HFF-Myc (cell line): ENCODE measurements at regions not wholly inside any gene's neighbourhood (a gene's known extent, or its start where the extent isn't known, plus 50 kb on each side); places are given as distances from the start of the nearest gene placed in this dataset.

Source experiments
- DNase-seq: peaks from one replicate; pipeline ENCODE4 v3.0.0-alpha.2; 2011; ENCODE audit warnings: low read depth; ENCODE audit errors: extremely low read depth
- H3K4me3 ChIP-seq: replicated peaks from 2 replicates; pipeline ENCODE4 v1.5.1; 2011; ENCODE audit warnings: low read depth, mild to moderate bottlenecking, control low read depth, low read length
- CTCF ChIP-seq: IDR thresholded peaks from 2 replicates; pipeline ENCODE4 v1.5.1; 2012; ENCODE audit warnings: mild to moderate bottlenecking, low read depth, low read length, control low read depth; ENCODE audit errors: missing control alignments

GRCh38 chr6:159358562-159358961 is 189.4 kb downstream of the FNDC1 start:
- no peak for DNase-seq
- TF ChIP-seq CTCF: no peak
- H3K4me3 ChIP-seq: no peak overlapping the region

DNA sequence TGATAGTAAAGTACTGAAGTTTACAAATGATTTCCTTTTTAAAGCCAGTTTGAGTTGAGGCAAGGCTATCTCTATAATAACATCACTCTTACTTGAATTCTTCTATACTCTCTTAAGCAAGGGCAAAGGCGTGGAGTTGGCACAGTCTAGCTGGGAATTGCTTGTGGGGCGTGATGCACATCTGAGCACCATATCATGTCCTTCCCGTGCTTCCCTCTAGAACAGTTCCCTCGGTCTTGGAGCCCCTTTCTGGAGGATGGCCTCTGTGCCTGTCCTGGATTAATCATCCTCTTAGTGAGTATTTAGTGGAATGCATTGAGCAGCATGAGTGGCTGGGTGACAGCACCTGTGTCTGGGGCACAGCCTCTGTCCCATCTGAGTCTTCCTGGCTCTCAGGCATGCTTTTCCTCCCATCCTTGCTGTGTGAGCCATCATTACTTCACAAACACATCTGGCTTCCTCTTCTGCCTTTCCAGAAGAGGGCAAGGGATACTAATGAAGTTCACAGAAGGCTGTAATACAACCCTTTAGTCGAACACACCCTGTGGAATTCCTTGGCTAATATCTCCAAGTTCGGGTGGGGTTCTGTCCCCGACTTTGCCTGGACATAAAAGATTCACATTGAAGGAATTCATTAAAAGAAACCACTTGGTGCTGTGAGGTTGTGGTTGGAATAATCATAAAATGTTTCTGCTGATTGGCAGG is 188.2 kb downstream of the FNDC1 start:
- H3K4me3 ChIP-seq: no peak overlapping the region
- DNase-seq: no peak
- no peak for TF ChIP-seq CTCF

DNA sequence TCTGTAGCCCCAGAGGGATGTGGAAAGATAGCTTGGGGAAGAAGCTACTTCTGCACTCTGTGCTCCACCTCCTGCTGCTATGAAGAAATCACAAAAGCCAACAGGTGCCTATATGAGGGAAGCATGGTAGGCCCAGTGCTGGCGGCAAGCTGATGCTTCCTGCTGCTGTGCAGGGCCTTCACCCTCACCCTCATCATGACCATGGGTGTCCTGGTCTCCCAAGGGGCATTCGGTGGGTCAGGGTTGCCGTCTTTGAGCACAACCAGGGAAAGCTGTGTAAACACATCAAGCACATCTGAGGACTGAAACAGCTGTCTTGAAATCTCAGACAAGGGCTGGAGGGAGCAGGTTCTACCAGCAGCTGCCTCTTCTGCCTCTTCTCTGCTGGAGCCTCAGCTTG is 184.0 kb downstream of the FNDC1 start:
- no peak overlapping the region for H3K4me3 ChIP-seq
- DNase-seq: no peak
- no peak for TF ChIP-seq CTCF

DNA sequence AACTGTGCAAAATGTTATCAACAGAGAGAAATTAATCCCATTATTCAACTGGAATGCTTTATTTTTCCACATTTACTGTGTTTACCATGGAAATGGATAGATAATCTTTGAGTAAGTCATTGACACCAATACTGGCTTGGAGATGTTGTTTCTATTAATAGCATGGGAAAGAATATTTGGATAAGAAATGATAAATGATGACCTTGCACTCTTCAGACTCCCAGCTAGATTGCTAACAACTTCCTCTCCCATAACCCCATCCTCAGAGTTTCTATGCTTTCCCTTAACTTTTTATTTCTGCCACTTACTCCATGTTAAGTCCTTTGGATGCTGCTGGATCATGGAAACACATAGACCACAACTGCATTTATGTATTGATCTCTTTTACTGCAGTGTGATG is 182.5 kb downstream of the FNDC1 start:
- DNase-seq: no peak
- H3K4me3 ChIP-seq: no peak overlapping the region
- no peak for TF ChIP-seq CTCF

- no peak for TF ChIP-seq CTCF
- DNase-seq: no peak
- no peak overlapping the region for H3K4me3 ChIP-seq
Measured at GRCh38 chr6:159349915-159350314, 180.7 kb downstream of the FNDC1 start.

DNA sequence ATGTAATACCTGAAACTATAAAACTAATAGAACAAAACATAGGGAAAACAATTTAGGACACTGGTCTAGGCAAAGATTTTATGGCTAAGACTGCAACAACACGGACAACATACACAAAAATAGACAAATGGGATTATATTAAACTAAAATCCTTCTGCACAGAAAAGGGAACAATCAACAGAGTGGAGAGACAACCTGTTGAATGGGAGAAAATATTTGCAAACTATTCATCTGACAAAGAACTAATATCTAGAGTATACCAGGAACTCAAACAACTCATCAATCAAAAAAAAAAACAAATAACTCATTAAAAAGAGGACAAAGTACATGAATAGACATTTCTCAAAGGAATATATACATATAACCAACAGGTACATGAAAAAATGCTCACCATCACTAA is 174.5 kb downstream of the FNDC1 start:
- TF ChIP-seq CTCF: no peak
- no peak for DNase-seq
- no peak overlapping the region for H3K4me3 ChIP-seq

DNA sequence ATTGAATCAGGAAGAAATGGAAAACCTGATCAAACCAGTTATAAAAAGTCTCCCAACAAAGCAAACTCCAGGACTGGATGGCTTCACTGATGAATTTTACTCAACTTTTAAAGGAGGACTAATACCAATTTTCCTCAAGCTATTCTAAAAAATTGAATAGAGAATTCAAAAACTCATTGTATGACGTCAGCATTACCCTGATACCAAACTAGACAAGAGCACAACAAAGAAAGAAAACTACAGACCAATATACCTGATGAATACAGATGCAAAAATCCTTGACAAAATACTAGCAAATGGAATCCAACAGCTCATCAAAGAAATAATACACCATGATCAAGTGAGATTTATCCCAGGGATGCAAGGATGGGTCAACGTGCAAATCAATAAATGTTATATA is 172.9 kb downstream of the FNDC1 start:
- TF ChIP-seq CTCF: no peak
- no peak overlapping the region for H3K4me3 ChIP-seq
- no peak for DNase-seq
